Heart right ventricle (tissue), 16 donors: ENCODE measurements at regions not wholly inside any gene's neighbourhood (a gene's known extent, or its start where the extent isn't known, plus 50 kb on each side); places are given as distances from the start of the nearest gene placed in this dataset.

Experiments used
- ATAC-seq, 8 donors: fragments of 200-7000 bp; cut with Tn5 transposase; one replicate each; pipeline ENCODE4 v1.9.1; 2020; ENCODE audit warnings: mild to moderate bottlenecking in 8 of 8, moderate library complexity in 8 of 8, moderate number of reproducible peaks in 1 of 8
- DNase-seq, 2 donors: peaks; one replicate each; pipeline ENCODE4 v3.0.0-alpha.2; 2020
- H3K27ac ChIP-seq, 10 donors: fragments of 200-600 bp; sonication (generic) in 2 of 10; one replicate each; pipeline versions ENCODE4 v1.5.0 to v1.8.0; 2020 to 2022; ENCODE audit warnings: mild to moderate bottlenecking in 3 of 10
- H3K27me3 ChIP-seq, 7 donors: fragments of 200-600 bp; one replicate each; pipeline ENCODE4 v1.8.0; 2021 to 2022; ENCODE audit warnings: mild to moderate bottlenecking in 2 of 7
- H3K36me3 ChIP-seq, 9 donors: fragments of 200-600 bp; sonication (generic) in 1 of 9; one replicate each; pipeline versions ENCODE4 v1.5.0 to v1.8.0; 2020 to 2022; ENCODE audit warnings: mild to moderate bottlenecking in 2 of 9
- H3K4me1 ChIP-seq, 9 donors: fragments of 200-600 bp; sonication (generic) in 1 of 9; one replicate each; pipeline versions ENCODE4 v1.5.0 to v1.8.0; 2020 to 2022; ENCODE audit warnings: mild to moderate bottlenecking in 4 of 9
- H3K4me3 ChIP-seq, 10 donors: fragments of 200-600 bp; sonication (generic) in 2 of 10; one replicate each; pipeline versions ENCODE4 v1.5.0 to v1.8.0; 2020 to 2022; ENCODE audit warnings: mild to moderate bottlenecking in 7 of 10, moderate library complexity in 2 of 10
- H3K9me3 ChIP-seq, 11 donors: fragments of 200-600 bp in 10 of 11; sonication (generic) in 2 of 11; one replicate each; pipeline versions ENCODE4 v1.5.0 to v1.8.0; 2013 to 2022; ENCODE audit warnings: mild to moderate bottlenecking in 2 of 11, control low read depth in 1 of 11, moderate library complexity in 1 of 11
- CTCF ChIP-seq, 9 donors: fragments of 200-600 bp; sonication (generic) in 2 of 9; IDR thresholded peaks; one replicate each; pipeline versions ENCODE4 v1.5.0 to v1.8.0; 2021 to 2022; ENCODE audit warnings: antibody characterized with exemption in 9 of 9, mild to moderate bottlenecking in 5 of 9, moderate library complexity in 1 of 9
- WGBS, 2 donors: extraction: QIAGEN DNeasy Blood & Tissue Kit; methylation state at CpG; one replicate each; pipeline ENCODE4 v1.1.7; 2013; ENCODE audit warnings: inconsistent platforms in 1 of 2; 5-methylcytosine and 5-hydroxymethylcytosine counted together
- intact Hi-C, 10 donors: fragments of 100-400 bp; cut with DNase I; formaldehyde crosslinking; loops; one replicate each; pipeline versions ENCODE4 v1.11.1 to v1.14.2; 2022
- donor health status: Arrhythmogenic right ventricular cardiomyopathy.
- donor health status: ischemic (EF 13 %, LVEDD 7.1; RV severe dilation, severe dysfunction).
- donor health status: healthy with polysubstance abuse.
- donor health status: DM: no; HTN: yes; CAD: no.
- donor health status: DM: no; HTN: no; CAD: no.
- donor health status: ischemic (EF 25% LVEDD 6.9; RV normal size, moderate dysfunction).
- donor health status: ischemic (EF 25% LVEDD 5.7; RV mildly dilated, moderate dysfunction).
- donor health status: healthy.
- donor health status: DM: yes; HTN: yes; CAD: no.
- donor health status: Ischemic cardiomyopathy.
- donor health status: ischemic (EF 35%, LVEDD 5.7; RV mildly dilated, moderate dysfunction).
- donor health status: nonischemic (EF 11% LVEDD 7.7; RV severe dilation, severe dysfunction).
- donor health status: DM: yes; HTN: yes; CAD: no.
- donor health status: PGD.
- donor health status: ischemic (EF 29% LVEDD 5.4; RV normal size, mild dysfunction).
- donor health status: nonischemic (EF 23%, LVEDD 6.1; RV moderate dilation, normal function).

DNA sequence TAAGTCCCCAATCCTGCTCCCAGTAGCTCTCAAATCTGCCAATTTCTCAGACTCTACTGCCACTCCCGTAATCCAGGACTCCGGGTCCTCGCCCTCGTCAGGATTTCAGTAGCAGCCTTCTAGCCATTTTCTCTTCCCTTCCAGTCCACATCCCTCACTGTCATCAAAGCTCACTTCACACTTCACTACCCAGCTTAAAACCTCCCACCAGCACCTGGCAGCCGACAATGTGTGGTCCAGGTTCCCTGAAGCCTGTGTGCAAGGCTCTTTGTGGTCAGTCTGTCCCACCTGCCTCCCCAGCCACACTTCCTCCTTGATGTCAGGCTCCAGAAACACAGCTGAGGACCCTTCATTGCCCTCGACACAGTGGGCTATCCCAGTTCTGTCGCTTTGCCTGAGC is 304.5 kb upstream of the ROPN1 start:
- intact Hi-C loops: no loop called here
- TF ChIP-seq CTCF (IDR thresholded peaks at IDR 0.05): no peak

DNA sequence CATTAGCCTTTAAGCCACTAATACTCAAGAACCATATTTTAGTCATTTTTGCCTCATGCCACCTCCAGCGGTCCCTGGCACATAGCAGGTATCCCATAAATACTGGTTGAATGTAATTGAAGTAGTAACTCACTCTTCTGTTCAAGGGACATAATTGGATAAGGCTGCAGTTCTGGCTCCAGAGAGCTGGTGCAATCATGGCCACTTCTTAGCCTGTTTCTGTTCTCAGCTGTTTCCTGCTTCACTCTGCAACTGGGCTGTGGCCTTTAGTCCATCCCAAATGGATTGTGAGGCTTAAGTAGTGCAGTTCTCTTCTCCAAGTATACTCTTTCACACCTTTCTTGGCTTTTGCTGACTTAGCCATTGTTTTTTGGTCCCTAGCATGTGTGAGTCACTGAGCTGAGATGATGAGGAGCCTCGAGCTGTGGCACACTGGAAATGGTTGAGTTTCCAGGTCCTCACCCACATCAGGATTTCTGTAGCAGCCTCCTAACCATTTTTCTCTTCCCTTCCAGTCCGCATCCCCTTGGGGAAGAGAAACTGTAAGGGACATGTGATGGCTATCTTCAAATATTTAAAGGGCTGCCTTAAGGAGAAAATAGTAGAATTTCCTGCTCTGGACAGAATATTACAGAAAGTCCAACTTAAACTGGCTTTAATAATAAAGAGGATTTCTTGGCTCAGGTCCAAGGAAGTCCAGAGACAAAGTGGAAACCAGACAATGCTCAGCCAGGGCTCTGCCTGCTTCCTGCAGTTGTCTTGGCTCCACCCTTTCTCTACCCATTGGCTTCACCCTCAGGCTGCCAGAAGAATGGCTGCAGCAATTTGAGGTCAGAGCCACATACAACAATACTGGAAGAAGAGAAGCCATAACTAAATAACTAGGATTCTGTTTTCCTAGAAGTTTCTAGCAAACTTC is 305.4 kb upstream of the ROPN1 start:
- Histone ChIP-seq H3K9me3 (no peaks in the 10 kb centered on the region), H3K36me3 (no peaks in the 10 kb centered on the region), H3K27ac (peak overlapping the region in 6 of 10 donors; percentile 8 to 48 (median 33)), H3K27me3 (no peaks in the 10 kb centered on the region), H3K4me3 (no peak overlapping the region), H3K4me1 (peaks cover 0 to 52% (median 19%) of the 10 kb centered on the region in 9 donors)
- ATAC-seq (peak in 7 of 8 donors; percentile 41 to 69 (median 65)), DNase-seq (peak in 1 of 2 donors; percentile 25)
- TF ChIP-seq CTCF (IDR thresholded peaks at IDR 0.05): no peak
- 64 to 71% methylated on average over 3 of the region's 3 CpGs for WGBS, 2 donors
- intact Hi-C loops: no loop called here

More for the DNA sequence above, 304.5 kb upstream of the ROPN1 start:
- H3K4me3 ChIP-seq: no peak overlapping the region
- no peak for DNase-seq
- WGBS, 2 donors: 94 to 96% methylated on average over 7 of the region's 7 CpGs
- H3K27ac ChIP-seq: peak overlapping the region in 1 of 10 donors; percentile 41
- H3K4me1 ChIP-seq: peaks cover 0 to 61% (median 19%) of the 10 kb centered on the region in 9 donors
- H3K9me3 ChIP-seq: no peaks in the 10 kb centered on the region
- no peaks in the 10 kb centered on the region for H3K27me3 ChIP-seq
- no peak for ATAC-seq
- no peaks in the 10 kb centered on the region for H3K36me3 ChIP-seq

DNA sequence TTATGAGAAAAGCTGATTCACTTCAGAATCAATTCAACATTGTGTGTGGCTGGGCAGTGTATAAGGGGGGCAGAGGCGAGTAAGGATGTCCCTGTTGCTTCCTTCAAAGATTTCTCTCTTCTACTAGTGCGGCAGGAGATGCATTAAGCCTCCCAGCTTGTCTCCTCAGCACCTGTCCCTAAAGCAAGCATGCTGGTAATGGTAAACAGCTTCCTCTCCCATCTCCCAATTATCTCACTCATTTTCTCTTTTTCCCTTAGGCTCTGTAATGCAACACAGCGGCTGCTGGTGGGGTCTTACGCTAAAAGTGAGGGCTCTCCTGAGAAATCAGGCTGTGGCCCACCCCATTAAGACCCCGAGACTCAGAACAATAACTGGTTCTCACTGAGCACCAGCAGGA is 306.4 kb upstream of the ROPN1 start:
- ATAC-seq (no peak), DNase-seq (no peak)
- intact Hi-C loops: no loop called here
- Histone ChIP-seq H3K27ac (peak overlapping the region in 3 of 10 donors; percentile 5 to 48 (median 24)), H3K4me3 (no peak overlapping the region), H3K9me3 (no peaks in the 10 kb centered on the region), H3K27me3 (no peaks in the 10 kb centered on the region), H3K4me1 (peaks cover 0 to 50% (median 19%) of the 10 kb centered on the region in 9 donors), H3K36me3 (no peaks in the 10 kb centered on the region)
- no peak for TF ChIP-seq CTCF (IDR thresholded peaks at IDR 0.05)
- 96% methylated on average over 5 of the region's 5 CpGs for WGBS, 2 donors

DNA sequence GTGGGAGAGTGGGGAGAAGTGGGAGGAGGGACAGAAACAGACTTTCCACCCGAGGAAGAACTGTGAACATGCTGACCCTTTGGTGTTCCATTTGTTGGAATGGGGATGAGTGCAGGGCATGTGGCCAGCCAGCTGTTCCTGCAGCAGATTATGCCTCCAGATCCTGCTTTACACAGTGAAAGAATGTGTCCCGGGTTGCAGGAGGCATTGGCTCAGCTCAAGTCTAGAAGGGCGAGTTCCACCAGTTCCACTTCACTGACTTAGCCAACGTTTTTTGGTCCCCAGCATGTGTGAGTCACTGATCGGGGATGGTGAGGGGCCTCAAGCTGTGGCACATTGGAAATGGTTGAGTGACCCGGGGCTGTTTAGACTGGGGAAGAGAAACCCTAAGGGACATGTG is 307.0 kb upstream of the ROPN1 start:
- ATAC-seq (peak in 5 of 8 donors; percentile 16 to 52 (median 37)), DNase-seq (peak in 1 of 2 donors; percentile 17)
- Histone ChIP-seq H3K27ac (no peak overlapping the region), H3K27me3 (no peaks in the 10 kb centered on the region), H3K9me3 (no peaks in the 10 kb centered on the region), H3K4me1 (peaks cover 0 to 50% (median 19%) of the 10 kb centered on the region in 9 donors), H3K36me3 (no peaks in the 10 kb centered on the region), H3K4me3 (no peak overlapping the region)
- intact Hi-C loops: no loop called here
- no peak for TF ChIP-seq CTCF (IDR thresholded peaks at IDR 0.05)
- 52 to 59% methylated on average over 6 of the region's 6 CpGs for WGBS, 2 donors
